Amniotic stem cell (primary cell): ENCODE measurements at regions not wholly inside any gene's neighbourhood (a gene's known extent, or its start where the extent isn't known, plus 50 kb on each side); places are given as distances from the start of the nearest gene placed in this dataset.
"Not testable (repeated sequence)": the region's sequence is repeated elsewhere in the genome, so short reads cannot be mapped to it uniquely, and the experiment has no call there.

Experiments used
- DNase-seq: peaks from one replicate; lab custom pipeline; 2025; lab: John Stamatoyannopoulos, UW

- DNase-seq = no peak
These were observed 52.2 kb downstream of the CALML3 start for GRCh38 chr10:5576780-5577624.

GRCh38 chr10:5580038-5580428 lies 55.3 kb downstream of the CALML3 start:
- not testable (repeated sequence) for DNase-seq

GRCh38 chr10:5581670-5582566 lies 57.2 kb downstream of the CALML3 start:
- DNase-seq = no peak

GRCh38 chr10:5582736-5583135 lies 58.0 kb downstream of the CALML3 start:
- DNase-seq = no peak

GRCh38 chr10:5583525-5584175 lies 58.9 kb downstream of the CALML3 start:
- no peak for DNase-seq

GRCh38 chr10:5584895-5585516 lies 60.2 kb downstream of the CALML3 start:
- DNase-seq = peak; percentile 78

GRCh38 chr10:5585517-5586206 lies 60.9 kb downstream of the CALML3 start:
- no peak for DNase-seq

GRCh38 chr10:5587151-5588079 lies 62.7 kb downstream of the CALML3 start:
- DNase-seq = no peak

- no peak for DNase-seq
These were observed 63.3 kb downstream of the CALML3 start for GRCh38 chr10:5588080-5588453.

- DNase-seq = no peak
These were observed 63.8 kb downstream of the CALML3 start for GRCh38 chr10:5588603-5589002.
